NCI-H2029 (cell line): ENCODE measurements at regions not wholly inside any gene's neighbourhood (a gene's known extent, or its start where the extent isn't known, plus 50 kb on each side); places are given as distances from the start of the nearest gene placed in this dataset.
"Not testable (repeated sequence)": the region's sequence is repeated elsewhere in the genome, so short reads cannot be mapped to it uniquely, and the experiment has no call there.

ENCODE experiments used
- DNase-seq: peaks from one replicate; lab custom pipeline; 2025; lab: John Stamatoyannopoulos, UW

- no peak for DNase-seq
Observed at GRCh38 chr16:48105976-48106375, 49.8 kb downstream of the ABCC12 start.

GRCh38 chr16:48105456-48105855, 50.3 kb downstream of the ABCC12 start:
- DNase-seq, result no peak

GRCh38 chr16:48103591-48103990, 52.2 kb downstream of the ABCC12 start:
- no peak for DNase-seq

- no peak for DNase-seq
Observed at GRCh38 chr16:48102083-48103008, 53.4 kb downstream of the ABCC12 start.

- no peak for DNase-seq
Observed at GRCh38 chr16:48101069-48101674, 54.6 kb downstream of the ABCC12 start.

GRCh38 chr16:48099455-48099854, 56.3 kb downstream of the ABCC12 start:
- no peak for DNase-seq

- DNase-seq, result no peak
Observed at GRCh38 chr16:48098472-48098871, 57.3 kb downstream of the ABCC12 start.

GRCh38 chr16:48091117-48091516, 64.7 kb downstream of the ABCC12 start:
- no peak for DNase-seq

- no peak for DNase-seq
Observed at GRCh38 chr16:48089053-48089792, 66.6 kb downstream of the ABCC12 start.

GRCh38 chr16:48087639-48088038, 68.2 kb downstream of the ABCC12 start:
- DNase-seq, result no peak

- DNase-seq, result no peak
Observed at GRCh38 chr16:48086422-48086821, 69.4 kb downstream of the ABCC12 start.

GRCh38 chr16:48085729-48086128, 70.1 kb downstream of the ABCC12 start:
- DNase-seq, result no peak

- DNase-seq, result no peak
Observed at GRCh38 chr16:48084826-48085225, 71.0 kb downstream of the ABCC12 start.

GRCh38 chr16:48082516-48082915, 73.3 kb downstream of the ABCC12 start:
- DNase-seq, result no peak

GRCh38 chr16:48081656-48082055, 74.1 kb downstream of the ABCC12 start:
- peak; percentile 6 for DNase-seq

GRCh38 chr16:48076455-48077012, 79.3 kb downstream of the ABCC12 start:
- DNase-seq, result no peak

- DNase-seq, result no peak
Observed at GRCh38 chr16:48075398-48075797, 80.4 kb downstream of the ABCC12 start.

- DNase-seq, result no peak
Observed at GRCh38 chr16:48067388-48067787, 88.4 kb downstream of the ABCC12 start.

GRCh38 chr16:48064971-48065370, 90.8 kb downstream of the ABCC12 start:
- DNase-seq, result no peak

- DNase-seq, result no peak
Observed at GRCh38 chr16:48062681-48063080, 93.1 kb downstream of the ABCC12 start.

GRCh38 chr16:48059936-48060335, 95.9 kb downstream of the ABCC12 start:
- DNase-seq, result no peak

- DNase-seq, result not testable (repeated sequence)
Observed at GRCh38 chr16:48059190-48059589, 96.6 kb downstream of the ABCC12 start.
